SHP77 treated with DMSO at 0.1 percent for 48 hours (cell line): ENCODE measurements at regions not wholly inside any gene's neighbourhood (a gene's known extent, or its start where the extent isn't known, plus 50 kb on each side); places are given as distances from the start of the nearest gene placed in this dataset.

Experiments used
- DNase-seq: peaks from one replicate; lab custom pipeline; 2025; lab: John Stamatoyannopoulos, UW

DNA sequence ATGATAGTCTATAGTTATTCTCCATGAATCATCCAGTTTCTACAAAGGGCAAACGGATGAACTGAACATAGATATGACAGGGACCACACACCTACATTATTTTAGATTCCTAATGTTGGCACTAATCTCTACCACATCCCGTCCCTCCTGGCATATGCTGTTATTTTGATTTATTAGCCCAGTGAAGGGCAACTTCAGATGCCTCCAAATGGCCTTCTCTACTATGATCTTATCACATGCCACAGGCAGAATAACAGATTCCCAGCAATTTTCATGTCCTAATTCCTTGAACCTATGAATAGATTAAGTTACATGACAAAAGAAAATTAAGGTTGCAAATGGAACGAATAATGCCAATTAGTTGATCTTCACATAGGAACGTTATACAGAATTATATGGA is 474.7 kb downstream of the ANKRD7 start:
- DNase-seq, result no peak

DNA sequence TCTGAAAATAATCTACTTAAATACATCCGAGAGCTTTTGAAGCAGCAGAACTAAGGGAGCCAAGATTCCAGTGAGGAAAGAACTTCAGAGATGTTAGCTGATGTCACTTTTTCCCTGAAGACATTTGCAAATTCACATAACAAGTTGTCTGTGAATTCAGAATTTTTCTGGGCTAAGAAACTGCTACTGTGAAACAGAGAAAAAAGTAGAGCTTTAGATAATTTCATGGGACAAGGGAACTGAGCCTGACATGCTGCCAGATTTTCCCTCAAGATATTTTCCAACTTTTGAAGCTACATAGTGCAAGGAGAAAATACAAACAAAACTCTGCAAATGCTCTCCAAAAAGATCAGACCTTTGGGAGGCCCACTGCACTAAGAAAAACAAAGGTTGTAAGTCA is 484.2 kb downstream of the ANKRD7 start:
- no peak for DNase-seq

DNA sequence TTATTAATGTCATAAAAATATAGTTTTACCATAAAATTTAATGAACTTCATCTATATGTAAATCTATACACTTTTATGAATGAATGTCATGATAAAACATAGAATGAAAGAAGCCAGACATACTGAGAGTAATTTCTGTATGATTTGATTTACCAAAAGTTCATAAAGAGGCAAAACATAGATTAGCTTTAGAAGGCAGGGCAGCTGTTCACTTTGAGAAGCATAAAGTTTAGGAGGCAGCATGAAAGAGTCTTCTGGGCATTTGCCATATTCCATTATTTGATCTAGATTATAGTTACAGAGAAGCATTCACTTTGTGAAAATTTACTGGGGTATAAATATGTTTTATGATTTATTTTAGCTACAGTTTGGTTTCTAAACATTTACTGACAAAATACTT is 487.2 kb downstream of the ANKRD7 start:
- no peak for DNase-seq

DNA sequence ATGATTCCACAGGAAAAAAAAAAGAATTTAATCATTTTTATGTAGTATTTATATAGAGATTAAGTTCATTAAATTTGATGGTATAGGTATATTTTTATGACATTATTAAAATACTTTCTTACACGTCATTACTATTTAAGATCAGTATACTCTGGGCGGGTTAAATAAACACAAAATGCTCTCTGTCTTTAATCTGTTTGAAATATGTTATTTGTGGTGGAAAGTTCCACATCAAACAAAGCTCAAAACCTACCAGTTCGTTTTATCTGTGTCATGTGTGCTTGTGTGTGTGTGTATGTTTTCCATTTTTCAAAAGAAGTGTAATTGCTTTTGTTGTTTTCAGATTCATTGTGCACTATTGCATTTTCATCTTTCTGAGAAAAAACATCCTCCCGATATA is 488.5 kb downstream of the ANKRD7 start:
- DNase-seq, result no peak

DNA sequence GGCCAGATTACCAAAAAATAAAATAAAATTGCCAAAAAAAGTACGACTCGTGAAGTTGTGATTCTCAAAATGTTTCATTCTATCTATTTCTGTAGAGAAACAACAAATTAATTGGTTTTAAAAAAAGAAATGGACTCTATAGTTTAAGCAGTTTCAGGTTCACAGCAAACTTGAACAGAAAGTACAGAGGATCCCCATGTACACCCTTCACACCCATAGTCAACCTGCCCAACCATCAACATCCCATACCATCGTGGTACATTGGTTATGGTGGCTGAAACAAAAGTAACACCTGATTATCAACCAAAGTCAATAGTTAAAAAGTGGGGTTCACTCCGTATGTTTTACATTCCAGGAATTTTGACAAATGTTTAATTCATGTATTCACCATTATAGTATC is 496.1 kb downstream of the ANKRD7 start:
- no peak for DNase-seq

DNA sequence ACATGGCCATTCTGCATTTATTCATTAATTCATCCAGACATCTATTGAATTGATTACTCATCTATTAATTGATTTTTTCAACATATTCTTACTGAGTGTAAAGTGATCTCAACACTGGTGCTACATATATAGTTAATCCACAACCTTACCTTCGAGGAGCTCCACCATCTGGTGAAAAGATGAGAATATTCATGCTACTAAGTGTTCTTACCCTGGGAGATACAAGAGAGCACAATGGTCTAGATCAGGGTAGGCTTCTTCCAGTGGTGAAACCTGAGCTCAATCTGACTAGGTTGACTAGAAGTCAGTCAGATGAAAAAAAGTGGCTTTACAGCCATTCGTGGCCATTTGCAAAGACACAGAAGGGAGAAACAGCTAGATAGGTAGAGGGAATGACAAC is 507.4 kb downstream of the ANKRD7 start:
- DNase-seq, result no peak

DNA sequence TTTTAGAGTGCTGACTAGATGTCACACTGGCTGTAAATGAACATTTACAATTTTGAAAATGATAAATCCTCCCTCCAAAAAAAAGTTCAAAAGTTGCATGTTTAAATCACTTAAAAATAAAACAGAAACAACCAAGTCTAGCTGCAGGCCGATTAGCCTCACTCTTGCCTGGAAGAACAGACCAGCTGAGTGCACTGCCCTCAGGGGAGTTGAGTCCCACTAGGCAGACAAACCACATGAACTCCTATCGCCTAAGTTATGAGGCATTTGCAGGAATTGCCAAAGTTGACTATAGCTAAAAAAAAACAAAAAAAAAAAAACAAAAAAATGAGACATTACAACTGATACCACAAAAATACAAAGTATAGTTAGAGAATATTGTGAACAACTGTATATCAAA is 510.0 kb downstream of the ANKRD7 start:
- DNase-seq, result no peak

DNA sequence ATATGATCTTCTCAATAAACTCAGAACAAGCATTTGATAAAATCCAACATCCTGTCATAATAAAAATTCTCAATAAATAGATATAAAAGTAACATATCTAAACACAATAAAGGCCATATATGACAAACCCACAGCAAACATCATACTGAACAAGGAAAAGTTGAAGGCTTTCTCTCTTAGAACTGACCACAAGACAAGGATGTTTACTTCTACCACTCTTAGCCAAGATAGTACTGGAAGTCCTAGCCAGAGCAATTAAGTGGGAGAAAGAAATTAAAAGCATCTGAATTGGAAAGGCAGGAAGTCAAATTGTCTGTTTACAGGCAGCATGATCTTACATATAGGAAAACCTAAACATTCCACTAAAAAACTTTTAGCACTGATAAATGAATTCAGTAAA is 510.9 kb downstream of the ANKRD7 start:
- no peak for DNase-seq

DNA sequence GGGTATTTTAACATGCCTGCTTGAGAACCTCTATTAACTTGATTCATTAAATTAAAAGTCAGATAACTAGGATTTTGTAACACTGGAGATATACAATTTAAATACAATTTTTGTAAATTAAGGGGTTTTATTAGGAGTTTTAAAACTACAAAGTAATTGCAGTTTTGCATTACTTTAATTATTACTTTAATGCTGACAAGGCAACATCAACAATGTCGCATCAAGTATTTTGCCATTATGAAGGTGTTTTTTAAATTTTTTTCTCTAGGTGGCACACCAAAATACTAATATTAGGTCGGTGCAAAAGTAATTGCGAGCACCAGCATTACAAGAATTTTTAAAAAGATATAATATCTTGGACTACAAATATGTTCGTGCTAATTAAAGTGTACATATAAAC is 513.4 kb downstream of the ANKRD7 start:
- DNase-seq, result no peak

DNA sequence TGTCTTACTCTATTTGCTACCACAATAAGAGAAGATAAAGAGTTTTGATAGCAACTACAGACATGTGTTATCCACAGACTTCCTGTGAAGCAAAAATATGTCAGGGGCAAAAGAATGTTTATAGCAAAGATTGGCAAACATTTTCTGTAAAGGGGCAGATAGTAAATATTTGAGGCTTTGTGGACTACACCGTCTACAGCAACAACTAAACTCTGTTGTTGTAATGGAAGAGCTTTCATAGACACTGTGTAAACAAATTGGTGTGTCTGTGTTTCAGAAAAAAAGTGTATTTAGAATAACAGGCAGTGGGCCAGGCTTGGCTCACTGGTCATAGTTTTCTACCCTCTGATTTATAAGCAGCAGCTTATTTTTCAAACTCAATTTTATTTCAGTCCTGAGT is 521.4 kb downstream of the ANKRD7 start:
- no peak for DNase-seq

DNA sequence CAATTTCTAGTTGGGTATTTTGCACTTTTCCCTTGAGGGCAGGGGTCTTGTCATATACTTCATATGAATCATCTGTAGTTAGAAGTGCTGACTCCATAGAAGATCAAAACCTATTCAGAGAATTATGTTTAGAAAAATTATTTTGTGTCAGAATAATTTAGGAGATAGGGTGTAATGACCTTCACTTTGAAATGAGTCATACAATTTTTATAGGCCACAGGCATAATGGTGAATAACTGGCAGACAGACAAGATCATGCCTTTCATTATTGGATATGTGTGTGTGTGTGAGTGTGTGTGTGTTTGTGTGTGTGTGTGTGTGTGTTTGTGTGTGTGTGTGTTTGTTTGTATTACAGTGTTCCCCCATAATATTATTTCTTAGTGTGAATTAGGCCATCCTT is 523.0 kb downstream of the ANKRD7 start:
- DNase-seq, result no peak

DNA sequence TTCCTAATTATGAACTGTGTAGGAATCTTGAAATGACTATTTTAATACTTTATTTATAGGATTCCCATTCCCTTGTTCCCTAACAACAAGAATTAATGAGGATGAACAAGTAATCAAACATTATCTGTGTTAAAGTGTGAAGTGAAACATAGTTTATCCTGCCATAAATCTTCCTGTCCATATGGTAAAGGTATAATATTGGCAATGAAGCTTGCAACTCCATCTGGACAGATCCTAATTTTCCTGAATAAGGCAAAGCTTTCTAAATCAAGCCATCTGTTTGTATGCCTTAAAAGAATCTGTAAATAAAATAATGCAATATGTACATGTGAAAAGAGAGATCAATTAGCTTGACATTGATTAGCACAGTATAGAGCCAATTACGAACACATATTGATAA is 529.0 kb downstream of the ANKRD7 start:
- no peak for DNase-seq

DNA sequence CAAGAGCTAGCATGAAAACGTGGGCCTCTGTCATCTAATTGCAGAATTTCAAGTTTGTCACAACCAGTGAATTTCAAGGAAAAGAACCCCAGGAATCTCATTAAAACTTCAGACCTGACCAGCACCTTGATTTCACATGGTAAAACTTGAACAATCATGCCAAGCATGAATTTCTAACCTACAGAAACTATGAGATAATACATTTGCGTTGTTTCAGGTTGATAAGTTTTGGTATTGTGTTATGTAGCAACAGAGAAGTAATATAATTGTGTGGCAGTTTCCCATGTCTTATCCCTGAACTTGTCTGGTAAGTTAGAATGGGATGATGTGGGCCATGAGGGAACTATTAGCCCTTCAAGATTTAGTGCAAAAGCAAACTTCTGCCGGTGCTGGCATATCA is 530.1 kb downstream of the ANKRD7 start:
- no peak for DNase-seq

DNA sequence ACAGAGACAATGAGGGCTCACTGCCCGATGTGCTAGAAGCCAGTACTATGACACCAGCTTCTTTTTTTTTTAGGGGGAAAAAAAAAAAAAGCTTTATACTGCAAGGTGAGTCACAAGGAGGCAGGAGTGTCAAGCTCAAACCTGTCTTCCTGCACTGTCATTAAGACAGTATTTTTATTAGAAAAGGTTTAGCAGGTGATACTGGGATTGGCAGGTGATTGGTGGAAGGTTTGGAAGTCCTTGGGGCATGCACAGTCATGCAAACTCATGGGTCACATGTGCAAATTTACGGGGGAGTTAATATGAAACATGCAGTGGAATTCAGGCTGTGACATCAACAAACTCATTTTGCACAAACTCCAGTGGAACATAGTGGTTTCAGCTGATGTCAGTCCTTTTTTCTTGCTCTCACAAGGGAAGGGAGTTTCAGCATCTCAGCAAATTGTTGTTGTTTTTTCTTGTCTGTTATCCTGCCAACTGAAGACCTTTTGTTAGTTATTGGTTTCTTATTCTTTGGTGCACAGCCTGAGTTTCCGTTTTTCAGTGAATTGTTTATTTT is 530.6 kb downstream of the ANKRD7 start:
- DNase-seq, result no peak

DNA sequence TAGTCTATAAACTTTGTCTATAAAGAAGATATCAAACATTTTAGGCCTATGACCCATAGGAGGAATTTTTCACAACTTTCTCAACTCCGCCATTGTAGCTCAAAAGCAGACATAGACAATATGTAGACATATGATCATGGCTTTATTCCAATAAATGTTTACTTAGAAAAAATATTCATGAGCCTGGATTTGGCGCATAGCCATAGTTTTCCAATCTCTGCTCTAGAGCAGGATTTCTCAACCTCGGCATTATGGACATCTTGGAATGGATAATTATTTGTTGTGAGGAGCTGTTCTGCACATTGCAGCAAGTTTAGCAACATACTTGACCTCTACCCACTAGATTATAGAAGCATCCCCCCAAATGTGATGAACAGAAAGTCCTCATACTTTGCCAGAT is 532.6 kb downstream of the ANKRD7 start:
- no peak for DNase-seq

DNA sequence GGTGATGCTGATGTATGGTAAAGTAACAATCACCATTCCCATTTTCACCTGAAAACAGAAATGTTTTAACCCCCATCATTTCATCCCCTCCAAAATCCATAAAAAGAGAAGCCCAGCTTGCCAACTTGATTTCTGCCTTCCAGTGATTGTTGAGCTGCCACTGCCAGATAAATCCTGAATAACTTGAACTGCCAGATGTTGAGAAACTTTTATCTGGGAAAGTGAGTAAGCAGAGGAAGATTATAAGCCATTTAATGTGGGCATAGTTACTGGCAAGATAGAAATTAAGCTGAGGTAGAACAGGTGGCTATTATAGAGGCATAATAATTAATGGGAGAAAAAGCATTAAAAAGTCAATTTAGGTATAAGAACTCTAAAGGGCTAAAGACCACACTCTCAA is 534.1 kb downstream of the ANKRD7 start:
- no peak for DNase-seq

DNA sequence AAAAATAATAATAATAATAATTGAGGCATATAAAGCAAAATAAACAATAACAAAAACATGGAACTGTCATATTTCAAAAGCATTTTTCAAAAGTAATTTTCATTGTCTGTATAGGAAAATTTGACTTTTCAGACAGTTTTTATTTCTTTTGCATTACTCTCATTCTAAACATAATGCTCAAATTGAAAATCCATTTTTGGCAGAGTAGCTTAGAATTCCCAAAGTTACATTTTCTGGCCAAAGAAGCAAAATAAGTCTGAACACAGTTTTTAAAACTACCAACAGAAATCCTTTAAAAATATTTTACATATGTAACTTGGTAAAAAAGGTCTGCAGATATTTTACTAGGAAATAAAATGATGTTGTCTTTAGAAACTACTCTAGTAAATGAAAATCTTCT is 535.4 kb downstream of the ANKRD7 start:
- no peak for DNase-seq

DNA sequence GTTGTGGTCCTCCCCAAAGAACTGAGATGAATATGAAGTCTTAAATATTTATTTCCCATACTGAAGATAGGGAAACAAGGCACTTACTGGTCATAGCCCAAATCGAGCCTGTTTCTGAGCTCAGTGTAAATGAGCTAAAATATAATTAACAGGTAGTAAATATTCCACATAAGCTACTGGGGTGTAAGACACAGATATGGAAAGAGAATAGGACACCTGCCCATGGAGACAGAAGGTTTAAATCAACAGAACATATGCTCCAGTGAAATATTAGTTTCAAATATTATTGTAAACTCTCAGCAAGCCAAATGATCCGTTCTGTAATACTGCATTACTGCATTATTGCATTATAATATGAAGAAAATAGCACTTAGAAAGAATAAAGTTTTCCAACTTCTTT is 537.9 kb downstream of the ANKRD7 start:
- no peak for DNase-seq

DNA sequence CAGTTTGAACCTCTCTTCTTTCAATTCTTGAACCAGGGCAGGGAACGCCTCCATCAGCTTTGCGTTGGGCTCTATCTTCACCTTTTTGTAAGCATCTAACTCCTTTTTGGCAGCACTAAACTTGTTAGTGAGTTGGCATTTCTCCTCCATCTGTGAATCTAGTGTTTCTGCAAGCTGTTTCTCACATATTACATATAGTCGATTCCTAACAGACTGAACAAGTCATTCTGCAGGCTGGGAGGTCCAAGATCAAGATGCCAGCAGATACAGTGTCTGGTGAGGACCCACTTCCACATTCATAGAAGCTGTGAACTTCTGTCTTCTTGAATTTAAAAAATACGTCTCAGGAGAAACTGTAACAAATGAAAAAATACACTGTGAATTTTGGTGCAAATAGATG is 539.7 kb downstream of the ANKRD7 start:
- no peak for DNase-seq

DNA sequence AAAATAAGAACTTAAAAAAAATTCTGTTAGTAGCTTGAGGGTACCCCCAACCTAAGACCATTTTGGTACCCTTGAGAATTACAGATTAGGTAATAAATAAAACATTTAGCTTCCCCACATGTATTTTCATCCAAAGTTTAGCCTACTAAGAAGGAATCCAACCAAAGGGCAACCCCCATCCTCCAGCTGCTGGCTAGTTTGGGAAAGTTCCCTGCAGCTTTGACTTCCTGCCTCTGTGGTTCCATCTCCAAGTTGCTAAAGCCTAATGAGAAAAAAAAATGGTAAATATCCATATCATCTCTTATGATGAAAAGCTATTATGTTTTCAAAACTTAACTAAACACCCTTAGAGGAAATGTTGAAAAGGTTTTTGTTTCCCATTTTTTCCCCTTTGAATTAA is 547.2 kb downstream of the ANKRD7 start:
- no peak for DNase-seq

DNA sequence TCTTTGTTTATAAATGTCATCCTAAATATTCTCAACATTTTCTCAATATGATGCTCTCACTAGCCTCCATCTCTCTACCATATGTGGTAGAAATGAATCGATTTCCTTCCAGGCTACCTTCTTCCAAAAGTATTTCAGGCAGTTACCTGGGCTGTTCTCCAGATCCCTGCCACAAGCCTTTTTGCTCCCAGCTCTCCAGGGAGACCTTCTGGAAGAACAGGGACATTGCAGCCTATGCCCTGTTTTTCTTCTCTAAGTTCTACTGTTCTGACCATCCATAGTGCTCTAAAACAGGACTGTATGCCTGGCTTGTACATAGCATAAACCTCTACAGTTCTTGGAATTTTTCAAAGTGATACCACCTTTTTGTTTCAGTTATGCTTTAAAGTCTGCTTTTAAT is 552.8 kb downstream of the ANKRD7 start:
- DNase-seq, result no peak

DNA sequence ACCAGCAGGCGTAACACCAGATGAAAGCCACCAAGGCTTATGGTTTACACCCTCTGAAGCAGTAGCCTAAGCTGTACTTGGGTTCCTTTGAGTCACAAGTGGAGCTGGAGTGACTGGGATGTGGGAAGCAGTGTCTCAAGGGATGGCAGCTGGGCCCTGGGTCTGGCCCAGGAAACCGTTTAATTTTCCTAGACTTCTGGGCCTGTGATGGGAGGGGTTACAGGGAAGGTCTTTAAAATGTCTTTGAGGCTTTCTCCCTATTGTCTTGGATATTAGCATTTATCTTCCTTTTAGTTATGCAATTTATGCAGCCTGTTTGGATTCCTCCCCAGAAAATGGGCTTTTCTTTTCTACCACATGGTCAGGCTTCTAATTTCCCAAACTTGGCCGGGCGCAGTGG is 568.2 kb downstream of the ANKRD7 start:
- no peak for DNase-seq

DNA sequence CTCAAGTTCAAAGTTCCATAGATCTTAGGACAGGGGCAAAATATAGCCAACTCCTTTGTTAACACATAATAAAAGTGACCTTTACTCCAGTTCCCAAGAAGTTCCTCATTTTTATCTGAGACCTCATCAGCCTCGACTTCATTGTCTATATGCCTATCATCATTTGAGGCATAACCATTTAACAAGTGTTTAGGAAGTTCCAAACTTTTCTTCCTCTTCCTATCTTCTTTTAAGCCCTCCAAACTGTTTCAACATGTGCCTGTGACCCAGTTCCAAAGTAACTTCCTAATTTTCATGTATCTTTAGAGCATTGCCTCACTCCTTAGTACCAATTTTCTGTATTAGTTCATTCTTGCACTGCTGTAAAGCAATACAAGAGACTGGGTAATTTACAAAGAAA is 569.1 kb downstream of the ANKRD7 start:
- no peak for DNase-seq

DNA sequence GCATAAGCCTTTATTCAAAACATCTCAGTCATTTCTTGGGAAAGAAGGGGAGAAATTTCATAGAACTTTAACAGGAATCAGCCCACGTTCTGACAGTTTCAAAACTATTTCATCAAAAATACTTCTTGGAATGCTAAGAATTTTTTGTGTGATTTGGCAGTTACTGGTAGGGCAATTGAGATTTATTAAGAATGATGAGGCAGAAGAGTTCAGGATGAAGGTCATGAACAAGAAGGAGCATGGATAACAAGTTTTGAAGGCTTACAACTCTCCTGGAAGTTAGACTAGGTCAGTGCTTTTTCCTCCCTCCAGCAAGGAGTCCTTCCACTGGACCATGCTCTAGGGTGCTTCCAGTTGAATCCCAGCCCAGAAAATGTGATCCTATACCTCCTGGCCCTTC is 569.9 kb downstream of the ANKRD7 start:
- no peak for DNase-seq

DNA sequence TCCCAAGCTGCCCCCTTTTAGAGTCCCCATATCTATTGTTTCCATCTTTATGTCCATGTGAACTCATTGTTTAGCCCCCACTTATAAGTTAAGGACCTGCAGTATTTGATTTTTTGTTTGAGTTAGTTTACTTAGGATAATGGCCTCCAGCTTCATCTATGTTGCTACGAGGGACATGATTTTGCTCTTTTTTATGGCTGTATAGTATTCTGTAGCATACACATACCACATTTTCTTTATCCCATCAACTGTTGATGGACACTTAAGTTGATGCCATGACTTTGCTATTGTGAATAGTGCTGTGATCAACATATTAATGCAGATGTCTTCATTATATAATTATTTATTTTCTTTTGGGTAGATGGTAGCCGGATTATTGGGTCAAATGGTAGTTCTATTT is 576.9 kb downstream of the ANKRD7 start:
- DNase-seq, result no peak
